ENCODE measurements at regions not wholly inside any gene's neighbourhood (a gene's known extent, or its start where the extent isn't known, plus 50 kb on each side); places are given as distances from the start of the nearest gene placed in this dataset.

DNA sequence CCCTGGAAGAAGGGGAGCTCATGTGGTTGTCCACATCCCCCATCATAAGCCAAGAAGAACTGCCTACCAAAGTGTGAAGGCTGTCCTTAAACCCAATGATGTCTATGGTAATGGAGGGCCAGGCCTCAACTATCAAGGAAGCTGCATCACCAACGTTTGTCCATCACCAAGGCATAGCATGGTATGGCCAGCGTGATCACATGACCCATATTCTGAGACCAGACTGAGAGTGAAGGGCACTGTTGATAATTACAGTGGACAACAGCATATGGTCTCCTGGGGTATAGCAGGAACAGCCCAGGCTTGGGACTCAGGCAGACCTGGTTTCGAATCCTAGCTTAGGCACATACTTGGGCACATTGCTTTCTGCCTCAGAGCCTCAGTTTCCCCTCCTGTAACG lies 218.2 kb upstream of the RREB1 start:
- Histone ChIP-seq H4K91ac (ENCODE audit: insufficient read length, low read depth, low read length) (no peak overlapping the region), H3K4me1 (ENCODE audit: insufficient read depth, low read length) (peaks cover 7% of the 10 kb centered on the region; the same call in 1 of the 2 replicates), H2AK5ac (ENCODE audit: insufficient read length, low read length) (no peak overlapping the region), H2BK20ac (ENCODE audit: low read depth, low read length, poor library complexity, severe bottlenecking) (no peak overlapping the region), H2BK15ac (ENCODE audit: low read depth, low read length) (no peak overlapping the region), H3T11ph (ENCODE audit: low read length) (no peak overlapping the region), H3K23ac (ENCODE audit: insufficient read length, low read depth, low read length) (no peak overlapping the region), H2BK120ac (ENCODE audit: low read depth, low read length, poor library complexity, severe bottlenecking) (no peak overlapping the region), H3K56ac (ENCODE audit: insufficient read length, low read depth, low read length) (no peak overlapping the region), H3K4ac (ENCODE audit: low read depth, low read length) (no peak overlapping the region), H3K9ac (ENCODE audit: extremely low read depth, insufficient read length, low read length) (no peak overlapping the region), H3K4me2 (ENCODE audit: insufficient read depth, insufficient read length, low read length) (no peak overlapping the region), H2BK5ac (ENCODE audit: insufficient read length, low read length) (no peak overlapping the region), H3K79me1 (ENCODE audit: insufficient read depth, low read depth, low read length, poor library complexity, severe bottlenecking) (no peaks in the 10 kb centered on the region), H3K9me3 (ENCODE audit: control insufficient read depth, low read depth, low read length) (no peaks in the 10 kb centered on the region), H4K5ac (ENCODE audit: insufficient read length, low read depth, low read length) (no peak overlapping the region), H3K18ac (ENCODE audit: insufficient read length, low read depth, low read length) (no peak overlapping the region), H4K20me1 (ENCODE audit: control insufficient read depth, insufficient read depth, insufficient read length) (no peaks in the 10 kb centered on the region), H3K23me2 (ENCODE audit: insufficient read length, low read depth, low read length, poor library complexity, severe bottlenecking) (no peaks in the 10 kb centered on the region), H2AFZ (ENCODE audit: low read length) (no peak overlapping the region), H3K27ac (ENCODE audit: insufficient read length, low read depth, low read length) (no peak overlapping the region), H3K27me3 (ENCODE audit: insufficient read depth, low read length) (no peaks in the 10 kb centered on the region), H3K79me2 (ENCODE audit: insufficient read depth, low read length) (no peaks in the 10 kb centered on the region), H4K8ac (replicated peaks; ENCODE audit: insufficient read length, low read depth, low read length) (no peak overlapping the region), H2BK12ac (ENCODE audit: insufficient read length, low read depth, low read length) (no peak overlapping the region), H3K14ac (ENCODE audit: insufficient read depth, low read length) (no peak overlapping the region)
- no peaks in the 10 kb centered on the region for H3K36me3 Mint-ChIP-seq (ENCODE audit: insufficient read depth in 1 of 3, low read depth in 3 of 3)
- no CpG with 5 or more reads among the region's 4 CpGs for WGBS (ENCODE audit: extremely low coverage, insufficient read length, low lambda C conversion rate)
- no peak overlapping the region; a peak in 1 of 7 replicates for H3K27ac Mint-ChIP-seq
- DNase-seq = no peak
- H3K27me3 Mint-ChIP-seq (ENCODE audit: low read depth) = no peaks in the 10 kb centered on the region
- H3K9me3 Mint-ChIP-seq = no peaks in the 10 kb centered on the region
- H3K4me3 Mint-ChIP-seq = no peak overlapping the region
- peaks cover 26 to 27% of the 10 kb centered on the region in 2 experiments for H3K4me1 Mint-ChIP-seq
- TF ChIP-seq, protein P1, sequence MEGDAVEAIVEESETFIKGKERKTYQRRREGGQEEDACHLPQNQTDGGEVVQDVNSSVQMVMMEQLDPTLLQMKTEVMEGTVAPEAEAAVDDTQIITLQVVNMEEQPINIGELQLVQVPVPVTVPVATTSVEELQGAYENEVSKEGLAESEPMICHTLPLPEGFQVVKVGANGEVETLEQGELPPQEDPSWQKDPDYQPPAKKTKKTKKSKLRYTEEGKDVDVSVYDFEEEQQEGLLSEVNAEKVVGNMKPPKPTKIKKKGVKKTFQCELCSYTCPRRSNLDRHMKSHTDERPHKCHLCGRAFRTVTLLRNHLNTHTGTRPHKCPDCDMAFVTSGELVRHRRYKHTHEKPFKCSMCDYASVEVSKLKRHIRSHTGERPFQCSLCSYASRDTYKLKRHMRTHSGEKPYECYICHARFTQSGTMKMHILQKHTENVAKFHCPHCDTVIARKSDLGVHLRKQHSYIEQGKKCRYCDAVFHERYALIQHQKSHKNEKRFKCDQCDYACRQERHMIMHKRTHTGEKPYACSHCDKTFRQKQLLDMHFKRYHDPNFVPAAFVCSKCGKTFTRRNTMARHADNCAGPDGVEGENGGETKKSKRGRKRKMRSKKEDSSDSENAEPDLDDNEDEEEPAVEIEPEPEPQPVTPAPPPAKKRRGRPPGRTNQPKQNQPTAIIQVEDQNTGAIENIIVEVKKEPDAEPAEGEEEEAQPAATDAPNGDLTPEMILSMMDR (conservative IDR thresholded peaks at IDR 0.05) = no peak
